HFFc6 (cell line): ENCODE measurements at regions not wholly inside any gene's neighbourhood (a gene's known extent, or its start where the extent isn't known, plus 50 kb on each side); places are given as distances from the start of the nearest gene placed in this dataset.
A peak's percentile ranks its signal among the peaks of the same experiment; 100 is the strongest.

Source experiments
- DNase-seq: peaks from one replicate; pipeline ENCODE4 v3.0.0-alpha.2; 2018
- H3K27ac Mint-ChIP-seq: 2 replicates; pipeline ENCODE4 v1.8.0; 2020; ENCODE audit warnings: mild to moderate bottlenecking, mixed read lengths
- H3K27me3 Mint-ChIP-seq: 2 replicates; pipeline ENCODE4 v1.8.0; 2021; ENCODE audit warnings: mild to moderate bottlenecking, moderate library complexity, mixed read lengths; ENCODE audit not compliant: insufficient read depth
- H3K36me3 Mint-ChIP-seq: 2 replicates; pipeline ENCODE4 v1.8.0; 2021; ENCODE audit warnings: low read depth, mixed read lengths
- H3K4me1 Mint-ChIP-seq: 2 replicates; pipeline ENCODE4 v1.8.0; 2020; ENCODE audit warnings: low read depth, mixed read lengths
- H3K4me3 Mint-ChIP-seq: 2 replicates; pipeline ENCODE4 v1.8.0; 2020; ENCODE audit warnings: mild to moderate bottlenecking, moderate library complexity, mixed read lengths
- H3K9me3 Mint-ChIP-seq: 2 replicates; pipeline ENCODE4 v1.8.0; 2020; ENCODE audit warnings: mild to moderate bottlenecking, mixed read lengths
- CTCF ChIP-seq: fragments of 200-600 bp; sonication (generic); IDR thresholded peaks from 2 replicates; pipeline ENCODE4 v1.5.0; 2021; ENCODE audit warnings: antibody characterized with exemption, mild to moderate bottlenecking

- no peak for TF ChIP-seq CTCF
- H3K4me1 Mint-ChIP-seq: peaks cover 35% of the 10 kb centered on the region
- H3K9me3 Mint-ChIP-seq: peaks cover 12% of the 10 kb centered on the region
- H3K27me3 Mint-ChIP-seq: no peaks in the 10 kb centered on the region; the same call in 1 of the 2 replicates
- peaks cover 4% of the 10 kb centered on the region; the same call in 1 of the 2 replicates for H3K36me3 Mint-ChIP-seq
- H3K4me3 Mint-ChIP-seq: no peak overlapping the region
- no peak overlapping the region for H3K27ac Mint-ChIP-seq
- DNase-seq: no peak
These were observed 743.8 kb upstream of the LRRN3 start for GRCh38 chr7:110347081-110347480.

GRCh38 chr7:110356438-110356837 lies 734.5 kb upstream of the LRRN3 start:
- Mint-ChIP-seq H3K4me3 (no peak overlapping the region), H3K27me3 (no peaks in the 10 kb centered on the region; the same call in none of the 2 replicates), H3K36me3 (peaks cover 30% of the 10 kb centered on the region)

GRCh38 chr7:110358028-110358427 lies 732.9 kb upstream of the LRRN3 start:
- Mint-ChIP-seq H3K27me3 (no peaks in the 10 kb centered on the region; the same call in none of the 2 replicates), H3K36me3 (peaks cover 22% of the 10 kb centered on the region), H3K4me3 (no peak overlapping the region), H3K9me3 (no peaks in the 10 kb centered on the region; the same call in none of the 2 replicates), H3K4me1 (peaks cover 24% of the 10 kb centered on the region), H3K27ac (peak overlapping the region; percentile 24; the same call in 1 of the 2 replicates)
- peak; percentile 47 for DNase-seq
- no peak for TF ChIP-seq CTCF

More at GRCh38 chr7:110356438-110356837, 734.5 kb upstream of the LRRN3 start:
- no peak for TF ChIP-seq CTCF
- Mint-ChIP-seq H3K9me3 (peaks cover 10% of the 10 kb centered on the region), H3K27ac (no peak overlapping the region), H3K4me1 (peaks cover 24% of the 10 kb centered on the region)
- DNase-seq: no peak

- Mint-ChIP-seq H3K9me3 (no peaks in the 10 kb centered on the region), H3K4me1 (peaks cover 29% of the 10 kb centered on the region), H3K27me3 (peaks cover 3% of the 10 kb centered on the region; the same call in 1 of the 2 replicates), H3K27ac (no peak overlapping the region), H3K4me3 (no peak overlapping the region), H3K36me3 (peaks cover 8% of the 10 kb centered on the region; the same call in 1 of the 2 replicates)
- TF ChIP-seq CTCF: no peak
- no peak for DNase-seq
These were observed 719.2 kb upstream of the LRRN3 start for GRCh38 chr7:110371709-110372108.

- Mint-ChIP-seq H3K9me3 (no peaks in the 10 kb centered on the region), H3K27ac (no peak overlapping the region), H3K4me1 (peaks cover 29% of the 10 kb centered on the region), H3K27me3 (peaks cover 3% of the 10 kb centered on the region; the same call in 1 of the 2 replicates), H3K36me3 (peaks cover 8% of the 10 kb centered on the region; the same call in 1 of the 2 replicates), H3K4me3 (no peak overlapping the region)
- no peak for DNase-seq
- no peak for TF ChIP-seq CTCF
These were observed 718.2 kb upstream of the LRRN3 start for GRCh38 chr7:110372685-110373084.

- no peak overlapping the region for H3K4me3 Mint-ChIP-seq
- H3K4me1 Mint-ChIP-seq: peaks cover 29% of the 10 kb centered on the region
- 0 out of 2 replicates have a peak, but pooled peaks cover 8% of the 10 kb centered on the region for H3K36me3 Mint-ChIP-seq
- peaks cover 3% of the 10 kb centered on the region; the same call in 1 of the 2 replicates for H3K27me3 Mint-ChIP-seq
- no peak overlapping the region for H3K27ac Mint-ChIP-seq
- no peaks in the 10 kb centered on the region for H3K9me3 Mint-ChIP-seq
- TF ChIP-seq CTCF: no peak
- no peak for DNase-seq
These were observed 717.5 kb upstream of the LRRN3 start for GRCh38 chr7:110373416-110373815.
